ENCODE measurements at regions not wholly inside any gene's neighbourhood (a gene's known extent, or its start where the extent isn't known, plus 50 kb on each side); places are given as distances from the start of the nearest gene placed in this dataset.

DNA sequence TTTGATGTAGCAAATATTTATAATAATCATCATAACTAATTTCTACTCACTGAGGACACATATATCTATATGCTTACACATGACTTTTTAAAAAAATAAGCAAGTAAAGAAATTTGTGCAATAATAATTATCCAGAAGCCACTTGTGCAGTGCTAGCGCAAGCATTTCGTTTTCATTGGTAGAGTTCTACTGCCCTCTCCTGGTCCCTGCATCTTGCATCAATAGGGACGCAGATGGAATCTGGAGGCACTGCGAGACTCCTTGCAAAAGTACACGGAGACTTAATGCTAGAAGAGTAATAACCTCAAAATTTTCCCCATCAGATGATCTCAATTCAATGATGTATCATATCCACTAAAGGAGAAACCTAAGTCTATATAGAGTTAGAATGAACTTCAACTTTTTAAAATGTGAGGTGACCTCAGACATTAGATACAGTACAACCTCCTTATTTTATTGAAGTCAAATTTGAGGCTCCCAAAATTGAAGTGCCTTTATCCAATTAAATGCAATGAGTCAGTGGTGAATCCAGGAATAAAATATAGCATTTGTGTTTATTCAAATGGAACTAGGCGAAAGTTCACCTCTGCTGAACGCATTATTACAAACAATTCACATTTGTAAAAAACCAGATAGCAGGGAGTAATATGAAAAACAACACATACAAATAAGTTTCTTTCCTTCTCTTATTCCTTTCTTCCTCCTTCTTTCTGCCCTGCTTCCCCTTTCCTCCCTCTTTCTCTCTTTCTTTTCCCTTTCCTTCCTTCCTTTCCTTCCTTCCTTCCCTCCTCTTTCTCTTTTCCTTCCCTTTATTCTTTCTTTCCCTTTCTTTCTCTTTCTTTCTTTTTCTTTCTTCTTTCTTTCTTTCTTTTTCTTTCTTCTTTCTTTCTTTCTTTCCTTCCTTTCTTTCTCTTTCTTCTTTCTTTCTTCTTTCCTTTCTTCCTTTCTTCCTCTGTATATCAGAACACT lies 450.0 kb downstream of the ANKRD50 start:
- TF ChIP-seq POLR2A (IDR thresholded peaks at IDR 0.05; ENCODE audit: low read length) = no peak
- TF ChIP-seq GATA1 (IDR thresholded peaks at IDR 0.05; ENCODE audit: low read depth, low read length) = no peak

All from erythroblast (primary cell).